CD14-positive monocyte (primary cell): ENCODE measurements at regions not wholly inside any gene's neighbourhood (a gene's known extent, or its start where the extent isn't known, plus 50 kb on each side); places are given as distances from the start of the nearest gene placed in this dataset.

Source experiments
- DNase-seq, 3 donors: peaks; one replicate each; pipeline ENCODE4 v3.0.0-alpha.2; 2011 to 2022
- H2AFZ ChIP-seq: 2 replicates; pipeline ENCODE4 v1.6.0; 2012; ENCODE audit warnings: mild to moderate bottlenecking, low read depth, low read length, inconsistent platforms; ENCODE audit not compliant: insufficient read depth, poor library complexity, severe bottlenecking
- H3K27ac ChIP-seq, 2 donors: 1 replicate in 1 of 2; 2 replicates in 1 of 2; pipeline ENCODE4 v1.5.1; 2012 to 2013; ENCODE audit warnings: low read length in 2 of 2, control low read depth in 1 of 2, inconsistent platforms in 1 of 2, low read depth in 1 of 2, mild to moderate bottlenecking in 1 of 2
- H3K27me3 ChIP-seq, 2 donors: one replicate each; pipeline versions ENCODE4 v1.6.0 to v1.6.1; 2011 to 2013; ENCODE audit warnings: low read length in 2 of 2; ENCODE audit not compliant: control insufficient read depth in 2 of 2, insufficient read depth in 2 of 2
- H3K36me3 ChIP-seq, 2 donors: replicated peaks in 1 of 2; 1 replicate in 1 of 2; 2 replicates in 1 of 2; pipeline versions ENCODE4 v1.5.1 to v1.6.1; 2012 to 2013; ENCODE audit warnings: low read length in 2 of 2, control low read depth in 1 of 2, inconsistent platforms in 1 of 2, mild to moderate bottlenecking in 1 of 2; ENCODE audit not compliant: insufficient read depth in 2 of 2, control insufficient read depth in 1 of 2
- H3K4me1 ChIP-seq, 2 donors: 1 replicate in 1 of 2; 2 replicates in 1 of 2; pipeline versions ENCODE4 v1.5.1 to v1.6.1; 2012 to 2013; ENCODE audit warnings: low read length in 2 of 2, control low read depth in 1 of 2, inconsistent platforms in 1 of 2, mild to moderate bottlenecking in 1 of 2, moderate library complexity in 1 of 2; ENCODE audit not compliant: insufficient read depth in 2 of 2, control insufficient read depth in 1 of 2
- H3K4me2 ChIP-seq: replicated peaks from 2 replicates; pipeline ENCODE3; 2012; ENCODE audit warnings: low read length, moderate library complexity, mild to moderate bottlenecking; ENCODE audit not compliant: poor library complexity, severe bottlenecking; ENCODE audit errors: extremely low read depth
- H3K4me3 ChIP-seq, 3 experiments: fragments of 200-600 bp in 1 of 3; sonication (generic) in 1 of 3; replicated peaks in 1 of 3; 1 replicate in 2 of 3; 2 replicates in 1 of 3; pipeline ENCODE4 v1.5.1; 2011 to 2013; ENCODE audit warnings: low read length in 3 of 3, mild to moderate bottlenecking in 3 of 3, control low read depth in 2 of 3, low read depth in 2 of 3, inconsistent platforms in 1 of 3, moderate library complexity in 1 of 3
- H3K79me2 ChIP-seq: 2 replicates; pipeline ENCODE4 v1.6.0; 2012; ENCODE audit warnings: mild to moderate bottlenecking, control low read depth, inconsistent platforms, low read length, moderate library complexity; ENCODE audit not compliant: insufficient read depth
- H3K9ac ChIP-seq: 2 replicates; pipeline ENCODE4 v1.6.0; 2017; ENCODE audit warnings: low read length, mild to moderate bottlenecking; ENCODE audit not compliant: insufficient read depth, poor library complexity, severe bottlenecking
- H3K9me3 ChIP-seq, 2 donors: replicated peaks in 1 of 2; 1 replicate in 1 of 2; 2 replicates in 1 of 2; pipeline versions ENCODE4 v1.5.1 to v1.6.1; 2012 to 2013; ENCODE audit warnings: low read length in 2 of 2, control low read depth in 1 of 2; ENCODE audit not compliant: control insufficient read depth in 1 of 2, insufficient read depth in 1 of 2
- H4K20me1 ChIP-seq: 2 replicates; pipeline ENCODE4 v1.6.0; 2012; ENCODE audit warnings: mild to moderate bottlenecking, low read length, control low read depth, moderate library complexity; ENCODE audit not compliant: insufficient read depth
- H3K27ac Mint-ChIP-seq, 7 donors: one replicate each; pipeline ENCODE4 v1.8.0; 2020; ENCODE audit warnings: mild to moderate bottlenecking in 7 of 7, mixed read lengths in 7 of 7, moderate library complexity in 6 of 7, inconsistent platforms in 2 of 7
- H3K27me3 Mint-ChIP-seq, 3 donors: one replicate each; pipeline ENCODE4 v1.8.0; 2021 to 2022; ENCODE audit warnings: low read depth in 3 of 3, mild to moderate bottlenecking in 3 of 3, mixed read lengths in 3 of 3, moderate library complexity in 3 of 3, inconsistent platforms in 1 of 3
- H3K36me3 Mint-ChIP-seq, 2 donors: one replicate each; pipeline ENCODE4 v1.8.0; 2020; ENCODE audit warnings: mixed read lengths in 2 of 2, inconsistent platforms in 1 of 2, mild to moderate bottlenecking in 1 of 2
- H3K4me1 Mint-ChIP-seq: one replicate; pipeline ENCODE4 v1.8.0; 2020; ENCODE audit warnings: mild to moderate bottlenecking, mixed read lengths
- H3K4me3 Mint-ChIP-seq, 2 donors: one replicate each; pipeline ENCODE4 v1.8.0; 2020; ENCODE audit warnings: mild to moderate bottlenecking in 2 of 2, mixed read lengths in 2 of 2, moderate library complexity in 1 of 2
- H3K9me3 Mint-ChIP-seq, 7 donors: one replicate each; pipeline ENCODE4 v1.8.0; 2020 to 2022; ENCODE audit warnings: mixed read lengths in 7 of 7, mild to moderate bottlenecking in 6 of 7, moderate library complexity in 6 of 7, inconsistent platforms in 2 of 7
- CTCF ChIP-seq: fragments of 200-600 bp; IDR thresholded peaks from one replicate; pipeline ENCODE4 v1.8.0; 2022; ENCODE audit warnings: antibody characterized with exemption, mild to moderate bottlenecking
- WGBS: methylation state at CpG from one replicate; pipeline ENCODE4 v1.1.5; 2013; ENCODE audit warnings: missing lambda C conversion rate; ENCODE audit not compliant: insufficient coverage; 5-methylcytosine and 5-hydroxymethylcytosine counted together
- intact Hi-C, 2 donors: fragments of 100-400 bp; cut with micrococcal nuclease; formaldehyde crosslinking; loops; one replicate each; pipeline versions ENCODE4 v1.15.0 to v1.15.1; 2023

- no peaks in the 10 kb centered on the region for H3K79me2 ChIP-seq
- Mint-ChIP-seq H3K27ac (no peak overlapping the region), H3K4me3 (no peak overlapping the region), H3K36me3 (no peaks in the 10 kb centered on the region), H3K27me3 (peaks cover 0 to 3% (median 0%) of the 10 kb centered on the region in 3 donors), H3K9me3 (peaks cover 2 to 10% (median 5%) of the 10 kb centered on the region in 7 donors), H3K4me1 (no peaks in the 10 kb centered on the region)
- no peak overlapping the region for H2AFZ ChIP-seq
- no peak overlapping the region for H3K27ac ChIP-seq
- intact Hi-C loops: no loop called here
- DNase-seq: no peak
- WGBS: 92% methylated on average over 10 of the region's 11 CpGs
- no peaks in the 10 kb centered on the region for H3K36me3 ChIP-seq
- no peak overlapping the region for H3K4me2 ChIP-seq
- no peaks in the 10 kb centered on the region for H3K4me1 ChIP-seq
- TF ChIP-seq CTCF: no peak
- H3K4me3 ChIP-seq: no peak overlapping the region
- H4K20me1 ChIP-seq: no peaks in the 10 kb centered on the region
- peaks cover 3 to 12% of the 10 kb centered on the region in 2 donors for H3K9me3 ChIP-seq
- H3K27me3 ChIP-seq: no peaks in the 10 kb centered on the region
- H3K9ac ChIP-seq: no peak overlapping the region
Observed at GRCh38 chr2:220940646-220941045, 631.5 kb downstream of the EPHA4 start.

GRCh38 chr2:220941683-220942082 is 630.4 kb downstream of the EPHA4 start:
- Histone ChIP-seq H3K36me3 (no peaks in the 10 kb centered on the region), H3K27me3 (no peaks in the 10 kb centered on the region), H3K4me1 (no peaks in the 10 kb centered on the region), H4K20me1 (no peaks in the 10 kb centered on the region), H3K9me3 (peaks cover 3 to 12% of the 10 kb centered on the region in 2 donors), H3K9ac (no peak overlapping the region), H3K4me3 (no peak overlapping the region), H2AFZ (no peak overlapping the region), H3K4me2 (no peak overlapping the region), H3K79me2 (no peaks in the 10 kb centered on the region), H3K27ac (no peak overlapping the region)
- intact Hi-C loops: no loop called here
- no CpG with 5 or more reads among the region's 1 CpG for WGBS
- H3K36me3 Mint-ChIP-seq: no peaks in the 10 kb centered on the region
- H3K27me3 Mint-ChIP-seq: peaks cover 0 to 4% (median 0%) of the 10 kb centered on the region in 3 donors
- H3K4me3 Mint-ChIP-seq: no peak overlapping the region
- H3K9me3 Mint-ChIP-seq: peaks cover 2 to 10% (median 5%) of the 10 kb centered on the region in 7 donors
- H3K4me1 Mint-ChIP-seq: no peaks in the 10 kb centered on the region
- no peak overlapping the region for H3K27ac Mint-ChIP-seq
- TF ChIP-seq CTCF: no peak
- DNase-seq: no peak
